SK-N-SH (cell line): ENCODE measurements at regions not wholly inside any gene's neighbourhood (a gene's known extent, or its start where the extent isn't known, plus 50 kb on each side); places are given as distances from the start of the nearest gene placed in this dataset.
A peak's percentile ranks its signal among the peaks of the same experiment; 100 is the strongest.

Experiments
- CTCF ChIA-PET: fragments of 300-600, 350-600 bp; formaldehyde crosslinking; extraction: SDS; loops from one replicate; lab custom pipeline; 2021; lab: Yijun Ruan, JAX
- POLR2A ChIA-PET: fragments of 350-600 bp; sonication (Branson Sonifier 250); formaldehyde crosslinking; extraction: SDS; loops from one replicate; lab custom pipeline; 2020; ENCODE audit warnings: antibody characterized with exemption, inconsistent platforms; lab: Yijun Ruan, JAX
- DNase-seq: peaks from one replicate; pipeline ENCODE4 v3.0.0; 2012
- H2AFZ ChIP-seq: fragments of 200-600 bp; sonication (generic); 2 replicates; pipeline ENCODE4 v1.8.1; 2016; ENCODE audit warnings: antibody characterized with exemption, mild to moderate bottlenecking, low read depth
- H3F3A ChIP-seq: fragments of 200-600 bp; sonication (generic); replicated peaks from 2 replicates; pipeline ENCODE3; 2016; ENCODE audit warnings: antibody characterized with exemption, mild to moderate bottlenecking; ENCODE audit not compliant: insufficient read depth
- H3K27ac ChIP-seq, 2 experiments: fragments of 200-500 bp in 1 of 2; fragments of 200-600 bp in 1 of 2; sonication (Bioruptor generic) in 1 of 2; sonication (generic), shearing (Covaris generic) in 1 of 2; 2 replicates each; pipeline versions ENCODE4 v1.5.1 to v1.6.1; 2014 to 2016; ENCODE audit warnings: low read depth in 2 of 2, inconsistent platforms in 1 of 2, low read length in 1 of 2, mild to moderate bottlenecking in 1 of 2, mixed read lengths in 1 of 2
- H3K27me3 ChIP-seq: fragments of 200-600 bp; sonication (generic), shearing (Covaris generic); 2 replicates; pipeline ENCODE4 v1.6.1; 2016; ENCODE audit warnings: mixed run types; ENCODE audit not compliant: insufficient read depth
- H3K36me3 ChIP-seq, 2 experiments: fragments of 200-500 bp in 1 of 2; fragments of 200-600 bp in 1 of 2; sonication (Bioruptor generic) in 1 of 2; sonication (generic) in 1 of 2; replicated peaks in 1 of 2; 2 replicates each; pipeline versions ENCODE3 to v1.5.1; 2014 to 2016; ENCODE audit warnings: low read length in 1 of 2, mild to moderate bottlenecking in 1 of 2; ENCODE audit not compliant: insufficient read depth in 2 of 2, control insufficient read depth in 1 of 2
- H3K4me1 ChIP-seq, 2 experiments: fragments of 200-500 bp in 1 of 2; fragments of 200-600 bp in 1 of 2; sonication (Bioruptor generic) in 1 of 2; sonication (generic), shearing (Covaris generic) in 1 of 2; 2 replicates each; pipeline versions ENCODE4 v1.5.1 to v1.6.1; 2014 to 2016; ENCODE audit warnings: low read depth in 1 of 2, low read length in 1 of 2, mixed run types in 1 of 2; ENCODE audit not compliant: insufficient read depth in 2 of 2, control insufficient read depth in 1 of 2
- H3K4me2 ChIP-seq: fragments of 200-600 bp; sonication (generic), shearing (Covaris generic); 2 replicates; pipeline ENCODE4 v1.6.1; 2017; ENCODE audit warnings: mixed run types
- H3K4me3 ChIP-seq, 2 experiments: fragments of 200-500 bp in 1 of 2; fragments of 200-600 bp in 1 of 2; sonication (Bioruptor generic) in 1 of 2; sonication (generic), shearing (Covaris generic) in 1 of 2; 2 replicates each; pipeline versions ENCODE4 v1.5.1 to v1.8.1; 2014 to 2016; ENCODE audit warnings: low read depth in 2 of 2, inconsistent platforms in 1 of 2, low read length in 1 of 2, mild to moderate bottlenecking in 1 of 2, mixed read lengths in 1 of 2, moderate library complexity in 1 of 2
- H3K79me2 ChIP-seq: fragments of 200-600 bp; sonication (generic); 2 replicates; pipeline ENCODE4 v1.8.1; 2017; ENCODE audit warnings: mild to moderate bottlenecking; ENCODE audit not compliant: insufficient read depth
- H3K9ac ChIP-seq: fragments of 200-600 bp; sonication (generic); 2 replicates; pipeline ENCODE4 v1.6.1; 2017; ENCODE audit warnings: mixed run types
- H3K9me2 ChIP-seq: fragments of 200-600 bp; sonication (generic); 2 replicates; pipeline ENCODE4 v1.6.1; 2017; ENCODE audit warnings: mixed run types
- H3K9me3 ChIP-seq: fragments of 200-600 bp; sonication (generic); 2 replicates; pipeline ENCODE4 v1.6.1; 2017; ENCODE audit warnings: mixed run types, mild to moderate bottlenecking, moderate library complexity
- H4K20me1 ChIP-seq: fragments of 200-600 bp; sonication (generic); 2 replicates; pipeline ENCODE4 v1.6.1; 2017; ENCODE audit warnings: mild to moderate bottlenecking, mixed run types; ENCODE audit not compliant: insufficient read depth
- ELF1 ChIP-seq: IDR thresholded peaks from 2 replicates; pipeline ENCODE4 v1.4.0; 2012
- EP300 ChIP-seq, 2 experiments: IDR thresholded peaks; 2 replicates each; pipeline versions ENCODE4 v1.4.0 to v1.6.1; 2012; ENCODE audit warnings: borderline replicate concordance in 1 of 2, low read depth in 1 of 2, low read length in 1 of 2
- FOXJ3 ChIP-seq: sonication (generic); formaldehyde crosslinking; IDR thresholded peaks from 2 replicates; pipeline ENCODE4 v1.5.1; 2020; ENCODE audit warnings: mild to moderate bottlenecking, missing genetic modification reagents
- GABPA ChIP-seq: IDR thresholded peaks from 2 replicates; pipeline ENCODE4 v1.4.0; 2012; ENCODE audit warnings: low read depth, mild to moderate bottlenecking
- GATA2 ChIP-seq: sonication (generic); formaldehyde crosslinking; IDR thresholded peaks from 2 replicates; pipeline ENCODE4 v1.5.0; 2020; ENCODE audit warnings: mild to moderate bottlenecking, missing genetic modification reagents
- NFIC ChIP-seq: IDR thresholded peaks from 2 replicates; pipeline ENCODE4 v1.4.0; 2012; ENCODE audit warnings: borderline replicate concordance
- NRF1 ChIP-seq: IDR thresholded peaks from 2 replicates; pipeline ENCODE4 v1.6.1; 2012; ENCODE audit warnings: low read depth, mild to moderate bottlenecking, low read length
- PBX3 ChIP-seq: IDR thresholded peaks from 2 replicates; pipeline ENCODE4; 2012
- RFX5 ChIP-seq: IDR thresholded peaks from 2 replicates; pipeline ENCODE4 v1.6.1; 2012; ENCODE audit warnings: mild to moderate bottlenecking, improper control_type of control experiment, low read length
- RXRA ChIP-seq: IDR thresholded peaks from 2 replicates; pipeline ENCODE4 v1.4.0; 2012; ENCODE audit warnings: low read depth, mild to moderate bottlenecking, borderline replicate concordance
- SIN3A ChIP-seq: IDR thresholded peaks from 2 replicates; pipeline ENCODE4 v1.6.1; 2012; ENCODE audit warnings: low read depth, mild to moderate bottlenecking, low read length, moderate library complexity, borderline replicate concordance
- TAF1 ChIP-seq: IDR thresholded peaks from 2 replicates; pipeline ENCODE4 v1.6.1; 2012; ENCODE audit warnings: low read depth, mild to moderate bottlenecking, low read length, moderate library complexity, borderline replicate concordance
- TCF12 ChIP-seq: IDR thresholded peaks from 2 replicates; pipeline ENCODE4 v1.4.0; 2012
- ZBTB33 ChIP-seq: IDR thresholded peaks from 2 replicates; pipeline ENCODE4 v1.4.0; 2012; ENCODE audit warnings: low read depth, borderline replicate concordance
- WGBS: methylation state at CpG from one replicate; pipeline ENCODE4 v1.1.6; 2017; ENCODE audit warnings: low lambda C conversion rate; 5-methylcytosine and 5-hydroxymethylcytosine counted together

GRCh38 chr12:30048371-30048770 is 264.6 kb upstream of the TMTC1 start:
- Histone ChIP-seq H3K9me3 (no peaks in the 10 kb centered on the region), H3F3A (peaks cover 12% of the 10 kb centered on the region), H3K27me3 (no peaks in the 10 kb centered on the region), H3K36me3 (no peaks in the 10 kb centered on the region), H3K4me3 (no peak overlapping the region), H3K4me2 (no peak overlapping the region), H4K20me1 (no peaks in the 10 kb centered on the region), H3K9me2 (no peaks in the 10 kb centered on the region), H3K4me1 (no peaks in the 10 kb centered on the region; a peak in 3 of 4 replicates), H3K9ac (no peak overlapping the region), H2AFZ (no peak overlapping the region), H3K27ac (no peak overlapping the region; a peak in 1 of 4 replicates), H3K79me2 (no peaks in the 10 kb centered on the region)
- 13% methylated on average over 2 of the region's 2 CpGs for WGBS
- ChIA-PET CTCF (interaction anchor here (0.6 kb wide), 1 partner anchor 72 kb away, joined by 3 read pairs; no protein-coding TSS in a partner anchor), POLR2A (no interaction called here)
- DNase-seq: no peak
- no peak for TF ChIP-seq GATA2
- no peak for TF ChIP-seq RXRA
- TF ChIP-seq NFIC: no peak
- no peak for TF ChIP-seq TAF1
- no peak for TF ChIP-seq EP300 (IDR thresholded peaks at IDR 0.05; ENCODE audit: borderline replicate concordance in 1 of 2, low read depth in 1 of 2, low read length in 1 of 2)

GRCh38 chr12:30047516-30048254 is 263.9 kb upstream of the TMTC1 start:
- H2AFZ ChIP-seq: peak overlapping the region; percentile 15; the same call in 1 of the 2 replicates
- no peaks in the 10 kb centered on the region for H3K9me2 ChIP-seq
- CTCF ChIA-PET: interaction anchor here (0.6 kb wide), 1 partner anchor 71 kb away, joined by 3 read pairs; no protein-coding TSS in a partner anchor
- 44% methylated on average over 5 of the region's 5 CpGs for WGBS
- H3K9me3 ChIP-seq: no peaks in the 10 kb centered on the region
- no peak overlapping the region for H3K9ac ChIP-seq
- peak; percentile 4; the same call in 1 of the 2 replicates for TF ChIP-seq NFIC
- no peak for TF ChIP-seq ELF1
- no peak for TF ChIP-seq NRF1
- TF ChIP-seq PBX3: 0 out of 2 replicates have a peak, but pooled peaks have one; percentile 8
- POLR2A ChIA-PET: no interaction called here
- H4K20me1 ChIP-seq: no peaks in the 10 kb centered on the region
- no peak for DNase-seq
- no peaks in the 10 kb centered on the region; a peak in 3 of 4 replicates for H3K4me1 ChIP-seq
- H3F3A ChIP-seq: peaks cover 12% of the 10 kb centered on the region
- peak overlapping the region; percentile 32 for H3K4me2 ChIP-seq
- H3K36me3 ChIP-seq: no peaks in the 10 kb centered on the region
- H3K79me2 ChIP-seq: no peaks in the 10 kb centered on the region
- peak overlapping the region in 1 of 2 experiments; percentile 42; a peak in 1 of 4 replicates for H3K27ac ChIP-seq
- no peaks in the 10 kb centered on the region for H3K27me3 ChIP-seq
- H3K4me3 ChIP-seq: no peak overlapping the region

GRCh38 chr12:30046376-30046775 is 262.6 kb upstream of the TMTC1 start:
- Histone ChIP-seq H3K9me2 (no peaks in the 10 kb centered on the region), H3K4me1 (no peaks in the 10 kb centered on the region; a peak in 3 of 4 replicates), H3K27ac (no peak overlapping the region), H3K9ac (no peak overlapping the region), H3K79me2 (no peaks in the 10 kb centered on the region), H3K4me2 (no peak overlapping the region), H3K9me3 (no peaks in the 10 kb centered on the region), H3K27me3 (no peaks in the 10 kb centered on the region), H3K36me3 (no peaks in the 10 kb centered on the region), H3K4me3 (no peak overlapping the region), H2AFZ (no peak overlapping the region), H3F3A (peaks cover 12% of the 10 kb centered on the region), H4K20me1 (no peaks in the 10 kb centered on the region)
- CTCF ChIA-PET: no interaction called here
- 54% methylated on average over 2 of the region's 2 CpGs for WGBS
- POLR2A ChIA-PET: no interaction called here
- no peak for DNase-seq
- no peak for TF ChIP-seq SIN3A
- no peak for TF ChIP-seq GABPA
- TF ChIP-seq TCF12: no peak
- TF ChIP-seq FOXJ3 (CRISPR knock-in tag): no peak
- TF ChIP-seq ZBTB33: no peak
- no peak for TF ChIP-seq RFX5
